ENCODE measurements at regions not wholly inside any gene's neighbourhood (a gene's known extent, or its start where the extent isn't known, plus 50 kb on each side); places are given as distances from the start of the nearest gene placed in this dataset.

DNA sequence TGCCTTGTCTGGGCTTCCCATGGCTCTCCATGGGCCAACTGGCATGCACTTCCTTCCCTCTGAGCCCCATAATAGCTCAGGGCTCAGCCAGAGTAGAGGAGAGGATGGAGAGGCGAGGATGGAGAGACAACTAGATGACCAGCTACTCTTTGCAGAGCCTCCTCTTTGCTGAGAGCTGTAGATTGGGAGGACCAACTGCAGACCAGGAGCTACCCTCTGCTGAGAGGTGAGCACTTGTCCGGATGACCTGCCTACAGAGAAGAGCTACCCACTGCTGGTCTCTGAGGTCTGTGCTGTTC, 58.0 kb upstream of the ETV3 start:
- H3K27ac ChIP-seq (ENCODE audit: low read depth, low read length) = no peak overlapping the region
- no peaks in the 10 kb centered on the region for H4K20me1 ChIP-seq (ENCODE audit: insufficient read depth)
- TF ChIP-seq, protein P1, sequence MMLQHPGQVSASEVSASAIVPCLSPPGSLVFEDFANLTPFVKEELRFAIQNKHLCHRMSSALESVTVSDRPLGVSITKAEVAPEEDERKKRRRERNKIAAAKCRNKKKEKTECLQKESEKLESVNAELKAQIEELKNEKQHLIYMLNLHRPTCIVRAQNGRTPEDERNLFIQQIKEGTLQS (IDR thresholded peaks at IDR 0.05) = no peak
- TF ChIP-seq, protein P2, sequence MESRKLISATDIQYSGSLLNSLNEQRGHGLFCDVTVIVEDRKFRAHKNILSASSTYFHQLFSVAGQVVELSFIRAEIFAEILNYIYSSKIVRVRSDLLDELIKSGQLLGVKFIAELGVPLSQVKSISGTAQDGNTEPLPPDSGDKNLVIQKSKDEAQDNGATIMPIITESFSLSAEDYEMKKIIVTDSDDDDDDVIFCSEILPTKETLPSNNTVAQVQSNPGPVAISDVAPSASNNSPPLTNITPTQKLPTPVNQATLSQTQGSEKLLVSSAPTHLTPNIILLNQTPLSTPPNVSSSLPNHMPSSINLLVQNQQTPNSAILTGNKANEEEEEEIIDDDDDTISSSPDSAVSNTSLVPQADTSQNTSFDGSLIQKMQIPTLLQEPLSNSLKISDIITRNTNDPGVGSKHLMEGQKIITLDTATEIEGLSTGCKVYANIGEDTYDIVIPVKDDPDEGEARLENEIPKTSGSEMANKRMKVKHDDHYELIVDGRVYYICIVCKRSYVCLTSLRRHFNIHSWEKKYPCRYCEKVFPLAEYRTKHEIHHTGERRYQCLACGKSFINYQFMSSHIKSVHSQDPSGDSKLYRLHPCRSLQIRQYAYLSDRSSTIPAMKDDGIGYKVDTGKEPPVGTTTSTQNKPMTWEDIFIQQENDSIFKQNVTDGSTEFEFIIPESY (IDR thresholded peaks at IDR 0.05; ENCODE audit: extremely low read depth, insufficient replicate concordance, low read length) = no peak
- TF ChIP-seq CEBPB (IDR thresholded peaks at IDR 0.05; ENCODE audit: low read depth) = no peak
- no peak for TF ChIP-seq POLR2A (IDR thresholded peaks at IDR 0.05; ENCODE audit: borderline replicate concordance, extremely low read depth, insufficient read depth, insufficient read length)
- TF ChIP-seq, protein P3, sequence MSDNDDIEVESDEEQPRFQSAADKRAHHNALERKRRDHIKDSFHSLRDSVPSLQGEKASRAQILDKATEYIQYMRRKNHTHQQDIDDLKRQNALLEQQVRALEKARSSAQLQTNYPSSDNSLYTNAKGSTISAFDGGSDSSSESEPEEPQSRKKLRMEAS (IDR thresholded peaks at IDR 0.05) = no peak
- no peak for TF ChIP-seq JUND (IDR thresholded peaks at IDR 0.05)
- no peak for TF ChIP-seq TCF7L2 (IDR thresholded peaks at IDR 0.05; ENCODE audit: borderline replicate concordance, extremely low read depth, insufficient read depth, insufficient read length)
- H3K36me3 ChIP-seq (ENCODE audit: control insufficient read depth in 1 of 2, insufficient read depth in 2 of 2, low read length in 2 of 2) = no peaks in the 10 kb centered on the region
- H3K4me3 ChIP-seq (replicated peaks in 1 of 2; ENCODE audit: low read depth in 1 of 2, low read length in 2 of 2) = no peak overlapping the region
- no peak overlapping the region for H3K4me2 ChIP-seq (ENCODE audit: low read length)
- H3K79me2 ChIP-seq (ENCODE audit: insufficient read depth, low read length) = no peaks in the 10 kb centered on the region
- peak overlapping the region; percentile 19 for H2AFZ ChIP-seq (ENCODE audit: low read depth, low read length, poor library complexity, severe bottlenecking)
- BruUV-seq (replicated peaks) = no TSS peak
- intact Hi-C loops (cut with micrococcal nuclease) = loop anchor here (10.0 kb wide), 1 partner anchor 929 kb away; a partner anchor contains a TSS
- ChIA-PET POLR2A (no interaction called here), CTCF (interaction anchor here (1.1 to 1.7 kb wide), 4 partner anchors 9 to 925 kb away, joined by 3 to 5 read pairs (median 3); no protein-coding TSS in a partner anchor), RAD21 (ENCODE audit: low non-redundant PET in 1 of 2, low total read pairs in 2 of 2, uncharacterized antibody in 2 of 2, unreplicated experiment in 2 of 2) (no interaction called here)
- ATAC-seq (no peak), DNase-seq (ENCODE audit: low read depth, low spot score) (no peak)
- H3K4me1 ChIP-seq (ENCODE audit: control insufficient read depth in 1 of 2, insufficient read depth in 2 of 2, low read length in 2 of 2) = peaks cover 0 to 5% of the 10 kb centered on the region in 2 experiments; a peak in 1 of 4 replicates
- H3K27me3 ChIP-seq (ENCODE audit: insufficient read depth, low read length) = peaks cover 2% of the 10 kb centered on the region; the same call in 1 of the 2 replicates
- no peaks in the 10 kb centered on the region for H3K9me2 ChIP-seq (ENCODE audit: insufficient read depth)
- no peaks in the 10 kb centered on the region for H3K9me3 ChIP-seq (ENCODE audit: control insufficient read depth in 1 of 2, insufficient read depth in 1 of 2, low read depth in 1 of 2, low read length in 2 of 2)
- no peak overlapping the region for H3K9ac ChIP-seq (ENCODE audit: low read length)
